HFFc6 (cell line): ENCODE measurements at regions not wholly inside any gene's neighbourhood (a gene's known extent, or its start where the extent isn't known, plus 50 kb on each side); places are given as distances from the start of the nearest gene placed in this dataset.
A peak's percentile ranks its signal among the peaks of the same experiment; 100 is the strongest.

Experiments used
- DNase-seq: peaks from one replicate; pipeline ENCODE4 v3.0.0-alpha.2; 2018
- H3K27ac Mint-ChIP-seq: 2 replicates; pipeline ENCODE4 v1.8.0; 2020; ENCODE audit warnings: mild to moderate bottlenecking, mixed read lengths
- H3K27me3 Mint-ChIP-seq: 2 replicates; pipeline ENCODE4 v1.8.0; 2021; ENCODE audit warnings: mild to moderate bottlenecking, moderate library complexity, mixed read lengths; ENCODE audit not compliant: insufficient read depth
- H3K36me3 Mint-ChIP-seq: 2 replicates; pipeline ENCODE4 v1.8.0; 2021; ENCODE audit warnings: low read depth, mixed read lengths
- H3K4me1 Mint-ChIP-seq: 2 replicates; pipeline ENCODE4 v1.8.0; 2020; ENCODE audit warnings: low read depth, mixed read lengths
- H3K4me3 Mint-ChIP-seq: 2 replicates; pipeline ENCODE4 v1.8.0; 2020; ENCODE audit warnings: mild to moderate bottlenecking, moderate library complexity, mixed read lengths
- H3K9me3 Mint-ChIP-seq: 2 replicates; pipeline ENCODE4 v1.8.0; 2020; ENCODE audit warnings: mild to moderate bottlenecking, mixed read lengths
- CTCF ChIP-seq: fragments of 200-600 bp; sonication (generic); IDR thresholded peaks from 2 replicates; pipeline ENCODE4 v1.5.0; 2021; ENCODE audit warnings: antibody characterized with exemption, mild to moderate bottlenecking

- H3K9me3 Mint-ChIP-seq: no peaks in the 10 kb centered on the region
- TF ChIP-seq CTCF: no peak
- H3K27me3 Mint-ChIP-seq: peaks cover 18% of the 10 kb centered on the region
- H3K4me1 Mint-ChIP-seq: no peaks in the 10 kb centered on the region
- no peak overlapping the region for H3K27ac Mint-ChIP-seq
- no peak overlapping the region for H3K4me3 Mint-ChIP-seq
- no peaks in the 10 kb centered on the region for H3K36me3 Mint-ChIP-seq
- DNase-seq: no peak
Observed at GRCh38 chr4:77384094-77384493, 221.5 kb upstream of the CXCL13 start.

GRCh38 chr4:77385124-77385969 is 220.3 kb upstream of the CXCL13 start:
- Mint-ChIP-seq H3K9me3 (no peaks in the 10 kb centered on the region), H3K4me3 (no peak overlapping the region), H3K27ac (no peak overlapping the region), H3K27me3 (peaks cover 16% of the 10 kb centered on the region), H3K4me1 (no peaks in the 10 kb centered on the region), H3K36me3 (no peaks in the 10 kb centered on the region)
- peak; percentile 92 for TF ChIP-seq CTCF
- DNase-seq: peak; percentile 59

GRCh38 chr4:77393996-77394395 is 211.6 kb upstream of the CXCL13 start:
- Mint-ChIP-seq H3K27ac (no peak overlapping the region), H3K27me3 (peaks cover 15% of the 10 kb centered on the region), H3K4me3 (no peak overlapping the region), H3K4me1 (no peaks in the 10 kb centered on the region), H3K9me3 (no peaks in the 10 kb centered on the region), H3K36me3 (no peaks in the 10 kb centered on the region)
- TF ChIP-seq CTCF: no peak
- DNase-seq: no peak

GRCh38 chr4:77395481-77395880 is 210.1 kb upstream of the CXCL13 start:
- Mint-ChIP-seq H3K27me3 (peaks cover 13% of the 10 kb centered on the region), H3K9me3 (no peaks in the 10 kb centered on the region), H3K36me3 (no peaks in the 10 kb centered on the region), H3K4me1 (no peaks in the 10 kb centered on the region), H3K27ac (no peak overlapping the region), H3K4me3 (no peak overlapping the region)
- no peak for DNase-seq
- no peak for TF ChIP-seq CTCF

- no peak for DNase-seq
- Mint-ChIP-seq H3K4me1 (no peaks in the 10 kb centered on the region), H3K36me3 (no peaks in the 10 kb centered on the region), H3K9me3 (no peaks in the 10 kb centered on the region), H3K27me3 (peaks cover 14% of the 10 kb centered on the region), H3K27ac (no peak overlapping the region), H3K4me3 (no peak overlapping the region)
- TF ChIP-seq CTCF: no peak
Observed at GRCh38 chr4:77398256-77398655, 207.4 kb upstream of the CXCL13 start.
